AG04450 (cell line): ENCODE measurements at regions not wholly inside any gene's neighbourhood (a gene's known extent, or its start where the extent isn't known, plus 50 kb on each side); places are given as distances from the start of the nearest gene placed in this dataset.

Experiments
- CTCF ChIA-PET: fragments of 300-600, 350-600 bp; formaldehyde crosslinking; extraction: SDS; loops from one replicate; lab custom pipeline; 2022; ENCODE audit warnings: antibody characterized with exemption, inconsistent platforms; lab: Charles Lee
- POLR2A ChIA-PET: fragments of 350-600 bp; formaldehyde crosslinking; extraction: SDS; loops from one replicate; lab custom pipeline; 2021; ENCODE audit warnings: antibody characterized with exemption, inconsistent platforms; lab: Yijun Ruan, JAX
- DNase-seq: peaks from one replicate; pipeline ENCODE4 v3.0.0-alpha.2; 2011; ENCODE audit warnings: low read depth, low spot score
- H3K27ac ChIP-seq: one replicate; pipeline ENCODE4 v1.5.1; 2012; ENCODE audit warnings: low read depth, low read length, control low read depth
- H3K27me3 ChIP-seq: one replicate; pipeline ENCODE4 v1.6.0; 2012; ENCODE audit warnings: low read length; ENCODE audit not compliant: control insufficient read depth, insufficient read depth
- H3K4me3 ChIP-seq: 2 replicates; pipeline ENCODE4 v1.5.1; 2011; ENCODE audit warnings: mild to moderate bottlenecking, low read depth, low read length, control low read depth
- H3K9me3 ChIP-seq: 2 replicates; pipeline ENCODE4 v1.5.1; 2012; ENCODE audit warnings: low read length; ENCODE audit not compliant: control insufficient read depth, insufficient read depth
- TF ChIP-seq, protein P1 (sequence below): IDR thresholded peaks from 2 replicates; pipeline ENCODE4 v1.5.1; 2011; ENCODE audit warnings: low read depth, low read length, control low read depth, inconsistent platforms

DNA sequence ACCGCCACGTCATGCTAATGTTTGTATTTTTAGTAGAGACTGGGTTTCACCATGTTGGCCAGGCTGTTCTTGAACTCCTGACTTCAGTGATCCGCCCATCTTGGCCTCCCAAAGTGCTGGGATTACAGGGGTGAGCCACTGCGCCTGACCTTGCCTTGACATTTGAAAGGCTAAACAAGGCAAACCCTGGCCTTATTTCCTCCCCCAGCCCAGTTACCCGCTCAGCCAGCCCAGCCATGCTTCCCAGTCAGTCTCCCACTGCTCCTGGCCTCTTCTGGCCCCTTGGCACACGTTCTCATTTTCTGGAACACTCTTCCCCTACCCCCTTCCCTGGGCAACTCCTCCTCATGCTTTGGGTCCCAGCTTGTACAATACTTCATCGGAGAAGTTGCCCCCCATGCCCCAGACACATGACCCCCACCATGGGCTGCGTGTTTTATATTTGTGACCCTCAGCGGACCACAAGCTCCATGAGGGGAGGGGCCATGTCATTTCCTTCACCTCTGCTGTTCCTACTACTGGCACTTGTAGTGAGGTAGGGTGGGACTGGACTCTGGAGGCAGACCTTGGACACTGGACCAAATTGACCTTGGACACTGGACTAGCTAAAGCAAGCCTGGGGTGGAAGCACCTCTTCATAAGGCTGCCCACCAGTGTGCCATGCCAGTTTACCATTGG lies 94.4 kb upstream of the IER5L start:
- H3K27me3 ChIP-seq = peaks cover 2% of the 10 kb centered on the region
- no peak overlapping the region for H3K4me3 ChIP-seq
- no peak overlapping the region for H3K27ac ChIP-seq
- ChIA-PET POLR2A (no interaction called here), CTCF (no interaction called here)
- no peaks in the 10 kb centered on the region for H3K9me3 ChIP-seq
- no peak for DNase-seq
- TF ChIP-seq, protein P1, sequence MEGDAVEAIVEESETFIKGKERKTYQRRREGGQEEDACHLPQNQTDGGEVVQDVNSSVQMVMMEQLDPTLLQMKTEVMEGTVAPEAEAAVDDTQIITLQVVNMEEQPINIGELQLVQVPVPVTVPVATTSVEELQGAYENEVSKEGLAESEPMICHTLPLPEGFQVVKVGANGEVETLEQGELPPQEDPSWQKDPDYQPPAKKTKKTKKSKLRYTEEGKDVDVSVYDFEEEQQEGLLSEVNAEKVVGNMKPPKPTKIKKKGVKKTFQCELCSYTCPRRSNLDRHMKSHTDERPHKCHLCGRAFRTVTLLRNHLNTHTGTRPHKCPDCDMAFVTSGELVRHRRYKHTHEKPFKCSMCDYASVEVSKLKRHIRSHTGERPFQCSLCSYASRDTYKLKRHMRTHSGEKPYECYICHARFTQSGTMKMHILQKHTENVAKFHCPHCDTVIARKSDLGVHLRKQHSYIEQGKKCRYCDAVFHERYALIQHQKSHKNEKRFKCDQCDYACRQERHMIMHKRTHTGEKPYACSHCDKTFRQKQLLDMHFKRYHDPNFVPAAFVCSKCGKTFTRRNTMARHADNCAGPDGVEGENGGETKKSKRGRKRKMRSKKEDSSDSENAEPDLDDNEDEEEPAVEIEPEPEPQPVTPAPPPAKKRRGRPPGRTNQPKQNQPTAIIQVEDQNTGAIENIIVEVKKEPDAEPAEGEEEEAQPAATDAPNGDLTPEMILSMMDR = no peak

DNA sequence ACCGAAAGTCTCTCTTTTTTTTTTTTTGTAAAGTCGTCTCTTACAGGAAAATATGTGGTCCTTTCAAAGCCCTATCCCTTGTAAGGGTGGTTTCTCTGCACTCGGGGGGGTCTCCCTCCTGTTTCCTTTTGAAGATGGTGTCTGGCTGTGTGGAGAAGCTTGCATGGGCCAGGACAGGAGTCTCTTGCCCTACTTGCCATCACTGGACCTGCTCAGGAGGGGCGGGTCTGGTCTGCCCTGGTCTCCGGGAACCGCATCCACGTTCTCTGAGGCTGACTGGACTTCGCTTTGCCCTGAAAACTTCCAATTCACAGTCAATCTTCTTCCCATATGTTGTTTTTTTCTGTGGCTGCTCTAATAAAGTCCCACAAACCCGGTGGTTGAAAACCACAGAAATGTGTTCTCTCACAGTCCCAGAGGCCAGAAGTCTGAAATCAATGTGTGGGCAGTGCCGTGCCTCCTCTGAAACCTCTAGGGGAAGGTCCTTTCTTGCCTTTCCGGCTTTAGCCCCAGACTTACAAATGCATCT lies 92.9 kb upstream of the IER5L start:
- H3K27ac ChIP-seq = no peak overlapping the region
- ChIA-PET POLR2A (no interaction called here), CTCF (no interaction called here)
- TF ChIP-seq, protein P1 = no peak
- no peaks in the 10 kb centered on the region for H3K9me3 ChIP-seq
- H3K27me3 ChIP-seq = peaks cover 7% of the 10 kb centered on the region
- no peak for DNase-seq
- H3K4me3 ChIP-seq = no peak overlapping the region

DNA sequence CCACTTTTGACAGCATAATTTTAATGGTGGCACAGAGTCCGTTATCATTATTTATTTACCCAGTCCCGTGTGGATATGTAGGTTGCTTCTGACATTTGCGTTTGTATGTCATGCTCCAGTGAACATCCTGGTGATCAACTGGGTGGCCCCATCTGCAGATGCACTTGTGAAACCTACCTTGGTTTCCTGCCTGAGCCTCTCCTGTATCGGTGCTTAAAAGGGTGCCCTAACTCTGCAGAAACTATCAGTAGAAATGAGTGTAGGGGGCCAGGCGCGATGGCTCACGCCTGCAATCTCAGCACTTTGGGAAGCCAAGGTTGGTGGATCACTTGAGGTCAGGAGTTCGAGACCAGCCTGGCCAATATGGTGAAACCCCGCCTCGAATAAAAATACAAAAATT lies 92.1 kb upstream of the IER5L start:
- CTCF ChIA-PET = no interaction called here
- no peak overlapping the region for H3K27ac ChIP-seq

DNA sequence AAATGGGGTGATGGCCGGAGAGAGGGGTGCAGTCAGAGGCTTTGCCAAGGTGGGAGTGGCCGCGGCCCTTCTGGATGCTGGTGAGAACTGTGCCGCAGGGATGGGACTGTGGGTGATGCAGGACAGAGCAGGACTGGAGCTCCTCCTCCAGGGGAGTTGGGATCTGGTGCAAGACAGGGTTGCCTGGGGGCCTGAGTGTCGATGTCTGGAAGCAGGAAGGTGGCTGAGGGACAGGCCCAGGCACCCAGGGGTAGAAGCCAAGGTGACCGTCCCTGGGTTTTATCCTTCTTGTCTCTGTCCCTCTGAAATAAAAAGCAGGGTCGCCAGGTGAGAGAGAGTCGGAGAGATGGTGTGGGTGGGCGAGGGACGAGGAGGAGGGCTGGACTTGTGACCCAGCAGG lies 89.1 kb upstream of the IER5L start:
- TF ChIP-seq, protein P1 = no peak
- Histone ChIP-seq H3K4me3 (no peak overlapping the region), H3K27me3 (peaks cover 7% of the 10 kb centered on the region), H3K9me3 (no peaks in the 10 kb centered on the region), H3K27ac (no peak overlapping the region)
- ChIA-PET CTCF (no interaction called here), POLR2A (interaction anchor here (1.7 kb wide), 1 partner anchor 89 kb away, joined by 3 read pairs; the partner anchor contains the start of gene IER5L)
- DNase-seq = no peak

More for the DNA sequence above, 92.1 kb upstream of the IER5L start:
- Histone ChIP-seq H3K4me3 (no peak overlapping the region), H3K9me3 (no peaks in the 10 kb centered on the region), H3K27me3 (peaks cover 7% of the 10 kb centered on the region)
- no peak for DNase-seq
- TF ChIP-seq, protein P1 = no peak
- POLR2A ChIA-PET = no interaction called here

DNA sequence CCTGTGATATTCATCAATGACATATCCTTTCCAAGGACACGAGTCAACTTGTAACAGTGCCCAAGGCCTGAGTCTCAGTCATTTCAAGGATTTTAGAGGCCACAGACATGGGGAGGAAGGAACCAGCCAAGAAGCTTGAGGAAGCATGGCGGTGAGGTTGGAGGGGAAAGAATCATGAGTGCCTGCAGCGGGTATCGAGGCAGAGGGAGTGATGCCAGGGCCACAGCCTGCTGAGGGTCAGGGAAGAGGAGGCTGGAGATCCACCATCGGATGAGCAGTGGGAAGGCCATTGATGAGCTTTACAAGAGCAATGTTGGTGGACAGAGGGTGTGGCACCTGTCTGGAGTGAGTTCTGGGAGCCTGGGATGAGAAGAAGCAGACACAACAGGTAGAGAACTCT lies 88.5 kb upstream of the IER5L start:
- ChIA-PET POLR2A (interaction anchor here (0.6 to 1.7 kb wide), 2 partner anchors 43 to 88 kb away, joined by 3 to 4 read pairs; partner anchors contain the start of gene IER5L), CTCF (no interaction called here)
- H3K27ac ChIP-seq = no peak overlapping the region
- H3K4me3 ChIP-seq = no peak overlapping the region
- no peak for DNase-seq
- H3K9me3 ChIP-seq = no peaks in the 10 kb centered on the region; the same call in 1 of the 2 replicates
- TF ChIP-seq, protein P1 = no peak
- H3K27me3 ChIP-seq = peaks cover 7% of the 10 kb centered on the region
